NT2/D1 (cell line): ENCODE measurements at regions not wholly inside any gene's neighbourhood (a gene's known extent, or its start where the extent isn't known, plus 50 kb on each side); places are given as distances from the start of the nearest gene placed in this dataset.

ENCODE experiments used
- DNase-seq: peaks from one replicate; pipeline ENCODE4 v3.0.0-alpha.2; 2011; ENCODE audit warnings: low read depth, low spot score
- H3K27me3 ChIP-seq: 2 replicates; pipeline ENCODE4 v1.6.0; 2011; ENCODE audit warnings: mild to moderate bottlenecking; ENCODE audit not compliant: insufficient read length, insufficient read depth
- H3K36me3 ChIP-seq: 2 replicates; pipeline ENCODE4 v1.6.1; 2011; ENCODE audit warnings: mild to moderate bottlenecking, low read length, mixed read lengths; ENCODE audit not compliant: insufficient read depth, insufficient read length
- H3K4me1 ChIP-seq: 2 replicates; pipeline ENCODE4 v1.5.1; 2011; ENCODE audit not compliant: insufficient read depth, insufficient read length
- H3K4me3 ChIP-seq: 2 replicates; pipeline ENCODE4 v1.5.1; 2011; ENCODE audit warnings: low read depth; ENCODE audit not compliant: insufficient read length
- H3K9ac ChIP-seq: 2 replicates; pipeline ENCODE4 v1.6.0; 2011; ENCODE audit warnings: low read depth; ENCODE audit not compliant: insufficient read length
- H3K9me3 ChIP-seq: 2 replicates; pipeline ENCODE4 v1.5.1; 2011; ENCODE audit warnings: mild to moderate bottlenecking, low read length; ENCODE audit not compliant: insufficient read depth
- SUZ12 ChIP-seq: IDR thresholded peaks from 2 replicates; pipeline ENCODE4 v1.6.1; 2011; ENCODE audit not compliant: insufficient read length, insufficient read depth; ENCODE audit errors: extremely low read depth
- YY1 ChIP-seq: IDR thresholded peaks from 2 replicates; pipeline ENCODE4 v1.6.1; 2011; ENCODE audit not compliant: insufficient read length, insufficient read depth
- ZNF274 ChIP-seq: IDR thresholded peaks from 2 replicates; pipeline ENCODE4 v1.6.1; 2011; ENCODE audit warnings: mild to moderate bottlenecking, low read depth, low read length

DNA sequence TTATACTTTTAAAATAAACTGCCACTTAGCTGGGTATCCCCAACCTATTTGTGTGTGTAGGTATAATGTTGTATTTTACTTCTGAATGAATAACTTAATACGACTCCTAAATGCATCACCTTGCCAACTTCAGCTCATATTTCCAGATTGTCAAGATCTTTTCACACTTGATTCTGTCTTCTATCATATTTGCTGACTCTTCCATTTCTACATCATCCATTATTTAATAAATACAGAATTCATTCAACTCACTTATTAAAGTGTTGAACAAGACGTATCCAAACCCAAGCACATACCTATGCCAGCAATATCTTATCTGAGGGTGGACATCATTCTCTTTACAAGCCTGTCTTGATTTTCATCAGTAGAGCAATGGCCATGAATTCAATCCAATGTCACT lies 91.2 kb upstream of the FAM47C start:
- no peaks in the 10 kb centered on the region for H3K9me3 ChIP-seq
- H3K4me3 ChIP-seq = no peak overlapping the region
- TF ChIP-seq SUZ12 (no peak), ZNF274 (no peak), YY1 (no peak)
- no peak for DNase-seq
- H3K27me3 ChIP-seq = no peaks in the 10 kb centered on the region
- H3K4me1 ChIP-seq = no peaks in the 10 kb centered on the region
- H3K36me3 ChIP-seq = no peaks in the 10 kb centered on the region
- no peak overlapping the region for H3K9ac ChIP-seq

DNA sequence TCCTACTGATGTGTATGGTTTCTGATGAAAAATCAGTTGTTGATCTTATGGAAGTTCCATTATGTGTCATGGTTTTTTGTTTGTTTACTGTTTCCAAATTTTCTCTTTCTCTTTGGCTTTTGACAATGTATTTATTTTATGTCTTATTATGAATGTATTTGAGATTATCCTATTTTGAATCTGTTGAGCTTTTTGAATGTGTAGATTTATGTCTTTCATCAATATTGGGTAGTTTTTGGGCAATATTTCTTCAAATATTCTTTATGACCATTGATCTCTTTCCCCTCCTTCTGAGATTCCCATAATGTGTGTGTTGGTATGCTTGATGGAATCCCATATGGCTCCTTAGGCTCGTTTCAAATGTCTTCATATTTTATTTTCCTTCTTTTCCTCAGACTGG lies 80.5 kb upstream of the FAM47C start:
- no peaks in the 10 kb centered on the region for H3K36me3 ChIP-seq
- H3K9ac ChIP-seq = no peak overlapping the region
- H3K27me3 ChIP-seq = no peaks in the 10 kb centered on the region
- no peak overlapping the region for H3K4me3 ChIP-seq
- no peaks in the 10 kb centered on the region for H3K4me1 ChIP-seq
- DNase-seq = no peak
- TF ChIP-seq YY1 (no peak), SUZ12 (no peak), ZNF274 (no peak)
- peaks cover 18% of the 10 kb centered on the region for H3K9me3 ChIP-seq

DNA sequence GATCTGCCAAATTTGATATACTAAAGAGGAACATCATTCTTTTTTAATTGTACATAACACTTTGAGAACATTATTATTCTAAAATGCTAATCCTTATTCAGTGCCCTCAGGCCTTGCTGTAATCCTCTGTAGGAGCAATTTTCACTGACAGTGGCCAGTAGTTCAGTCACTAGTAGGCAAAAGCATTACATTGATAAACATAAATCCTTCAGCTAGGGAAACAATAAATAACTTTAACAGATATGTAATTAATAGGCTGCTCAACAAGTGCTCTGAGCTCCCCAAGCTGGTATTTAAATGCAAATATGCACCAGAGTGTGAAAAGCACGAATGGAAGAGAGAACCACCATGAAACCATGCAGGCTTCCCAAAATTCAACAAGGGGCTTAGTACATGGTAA lies 77.7 kb upstream of the FAM47C start:
- H3K36me3 ChIP-seq = no peaks in the 10 kb centered on the region
- DNase-seq = no peak

DNA sequence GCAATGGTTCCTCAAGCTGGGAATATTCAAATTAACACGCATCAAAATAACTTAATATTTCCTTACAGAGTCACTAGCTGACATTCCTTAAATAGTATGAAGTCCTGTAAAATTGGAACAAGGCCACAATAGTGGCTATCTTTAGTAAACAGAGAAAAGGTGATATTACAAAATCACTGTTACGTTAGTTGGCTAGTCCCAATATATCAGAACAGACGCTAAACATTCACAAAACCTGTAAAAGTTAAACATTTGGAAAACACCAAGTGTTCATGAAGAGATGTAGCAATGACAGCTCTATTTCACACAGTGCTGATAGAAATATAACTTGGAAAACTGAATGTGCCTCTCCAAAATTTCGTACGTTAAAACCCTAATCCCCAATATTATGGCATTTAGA lies 61.0 kb upstream of the FAM47C start:
- no peak for DNase-seq
- Histone ChIP-seq H3K4me3 (no peak overlapping the region), H3K9me3 (no peaks in the 10 kb centered on the region), H3K4me1 (no peaks in the 10 kb centered on the region), H3K9ac (no peak overlapping the region), H3K27me3 (no peaks in the 10 kb centered on the region), H3K36me3 (no peaks in the 10 kb centered on the region)
- TF ChIP-seq SUZ12 = no peak
- no peak for TF ChIP-seq ZNF274
- no peak for TF ChIP-seq YY1

More for the DNA sequence above, 77.7 kb upstream of the FAM47C start:
- Histone ChIP-seq H3K4me3 (no peak overlapping the region), H3K9ac (no peak overlapping the region), H3K4me1 (no peaks in the 10 kb centered on the region), H3K9me3 (peaks cover 18% of the 10 kb centered on the region), H3K27me3 (no peaks in the 10 kb centered on the region)
- TF ChIP-seq SUZ12 (no peak), YY1 (no peak), ZNF274 (no peak)

DNA sequence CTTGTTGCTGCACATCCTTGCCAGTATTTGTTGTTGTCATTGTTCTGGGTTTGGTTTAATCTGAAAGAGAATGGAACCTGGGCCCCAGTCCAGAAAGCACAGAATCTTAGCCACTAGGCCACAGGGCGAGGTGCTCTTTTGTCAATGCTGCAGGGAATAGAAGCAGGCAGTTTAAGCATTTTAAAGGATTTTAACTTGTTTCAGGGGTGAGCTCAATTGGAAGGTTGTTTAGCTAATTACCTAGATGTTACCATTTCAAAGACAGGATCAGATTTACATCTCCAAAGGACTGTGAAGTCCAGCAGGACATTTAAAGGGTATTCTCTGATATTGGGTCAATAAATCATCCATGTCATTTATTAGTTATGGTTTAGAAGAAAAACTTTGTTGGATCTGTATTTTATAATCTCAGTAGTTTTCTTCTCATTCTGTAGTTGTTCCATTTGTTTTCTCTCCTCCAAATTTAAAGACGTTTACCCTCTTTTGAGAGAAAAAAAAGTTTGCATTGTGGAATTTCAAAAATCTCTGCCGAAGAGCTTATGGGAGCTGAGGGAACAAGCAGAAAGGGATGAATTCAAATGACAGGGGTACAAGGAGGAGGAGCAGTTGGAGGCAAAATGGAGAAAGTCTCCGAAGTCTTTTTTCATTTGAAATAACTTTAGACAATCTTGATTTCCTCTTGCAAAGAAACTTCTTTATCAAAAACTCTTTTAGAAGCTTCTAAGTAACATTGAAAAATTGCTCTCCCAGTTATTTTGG lies 57.5 kb upstream of the FAM47C start:
- Histone ChIP-seq H3K9me3 (0 out of 2 replicates have a peak, but pooled peaks cover 7% of the 10 kb centered on the region), H3K36me3 (no peaks in the 10 kb centered on the region), H3K4me1 (no peaks in the 10 kb centered on the region), H3K4me3 (no peak overlapping the region), H3K27me3 (no peaks in the 10 kb centered on the region), H3K9ac (no peak overlapping the region)
- peak; percentile 77 for DNase-seq
- TF ChIP-seq ZNF274 (no peak), YY1 (no peak), SUZ12 (no peak)

DNA sequence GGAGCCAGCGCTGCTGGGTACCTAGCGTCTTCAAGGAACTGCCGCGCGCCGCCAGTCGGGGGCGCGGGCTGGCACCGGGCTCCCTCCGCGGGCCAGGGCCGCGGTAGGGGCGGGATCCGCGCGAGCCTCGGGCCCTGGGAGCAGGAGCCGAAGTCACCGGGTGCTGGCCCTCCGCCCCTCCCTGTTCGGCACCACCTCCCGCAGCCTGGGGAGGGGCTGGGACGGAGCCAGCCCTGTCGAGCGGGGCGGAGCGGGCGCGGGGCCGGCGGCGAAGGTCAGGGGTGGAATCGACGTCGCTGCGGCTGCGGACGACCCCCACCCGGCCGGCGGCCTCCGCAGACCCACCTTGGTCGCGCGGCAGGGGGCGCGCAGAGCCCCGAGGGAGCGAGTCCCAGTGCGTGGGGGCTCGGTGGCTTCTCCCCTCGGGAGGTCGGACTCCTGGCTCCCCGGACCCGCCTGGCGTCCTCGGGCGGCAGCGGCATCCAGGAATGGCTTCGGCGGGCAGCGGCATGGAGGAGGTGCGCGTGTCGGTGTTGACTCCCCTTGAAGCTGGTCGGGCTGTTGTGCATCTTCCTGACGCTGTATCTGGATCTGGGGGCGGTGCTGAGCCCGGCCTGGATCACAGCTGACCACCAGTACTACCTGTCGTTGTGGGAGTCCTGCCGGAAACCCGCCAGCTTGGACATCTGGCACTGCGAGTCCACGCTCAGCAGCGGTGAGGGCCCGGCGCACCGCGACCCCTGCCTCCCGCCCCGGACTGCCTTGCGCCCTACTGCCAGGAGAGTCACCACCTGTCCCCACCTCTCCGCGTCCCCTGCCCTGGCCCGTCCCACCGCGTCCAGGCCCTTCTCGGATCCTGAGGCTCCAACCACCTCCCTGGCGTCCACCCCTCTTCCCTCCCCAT lies 50.5 kb upstream of the FAM47C start:
- peak overlapping the region; percentile 77 for H3K4me3 ChIP-seq

More for the DNA sequence above, 50.5 kb upstream of the FAM47C start:
- no peaks in the 10 kb centered on the region for H3K27me3 ChIP-seq
- DNase-seq = peak; percentile 49
- H3K36me3 ChIP-seq = peaks cover 5% of the 10 kb centered on the region
- TF ChIP-seq SUZ12 = no peak
- no peak for TF ChIP-seq ZNF274
- TF ChIP-seq YY1 = no peak
- H3K9ac ChIP-seq = peak overlapping the region; percentile 80
- 0 out of 2 replicates have a peak, but pooled peaks cover 7% of the 10 kb centered on the region for H3K9me3 ChIP-seq
- no peaks in the 10 kb centered on the region for H3K4me1 ChIP-seq
